Keratinocyte (primary cell): ENCODE measurements at regions not wholly inside any gene's neighbourhood (a gene's known extent, or its start where the extent isn't known, plus 50 kb on each side); places are given as distances from the start of the nearest gene placed in this dataset.
"Not testable (repeated sequence)": the region's sequence is repeated elsewhere in the genome, so short reads cannot be mapped to it uniquely, and the experiment has no call there.

Source experiments
- CTCF ChIP-seq, 3 experiments: IDR thresholded peaks in 1 of 3; conservative IDR thresholded peaks in 1 of 3; optimal IDR thresholded peaks in 1 of 3; 2 replicates in 2 of 3; 3 replicates in 1 of 3; pipeline versions ENCODE3 to v1.5.1; 2011; ENCODE audit warnings: low read length in 3 of 3, mild to moderate bottlenecking in 3 of 3, moderate library complexity in 2 of 3, control low read depth in 1 of 3, inconsistent platforms in 1 of 3; ENCODE audit not compliant: insufficient read depth in 2 of 3; ENCODE audit errors: extremely low read depth in 1 of 3
- EZH2 ChIP-seq: IDR thresholded peaks from one replicate; pipeline ENCODE4 v1.6.1; 2012; ENCODE audit warnings: inconsistent platforms, mild to moderate bottlenecking, low read length, moderate library complexity

GRCh38 chr2:185275979-185276378, 462.6 kb upstream of the FSIP2 start:
- TF ChIP-seq CTCF (optimal IDR thresholded peaks at IDR 0.05 in 1 of 3, IDR thresholded peaks at IDR 0.05 in 1 of 3, conservative IDR thresholded peaks at IDR 0.05 in 1 of 3; ENCODE audit: extremely low read depth in 1 of 3, insufficient read depth in 2 of 3, low read length in 3 of 3); EZH2: not testable (repeated sequence)
